H1 (cell line): ENCODE measurements at regions not wholly inside any gene's neighbourhood (a gene's known extent, or its start where the extent isn't known, plus 50 kb on each side); places are given as distances from the start of the nearest gene placed in this dataset.

Experiments used
- CTCF ChIA-PET: fragments of 300-600 bp; sonication (Branson Sonifier 250); formaldehyde crosslinking; loops from one replicate; lab custom pipeline; 2021; ENCODE audit not compliant: partially characterized antibody; lab: Charles Lee
- POLR2A ChIA-PET: fragments of 300-600 bp; sonication (Branson Sonifier 250); formaldehyde crosslinking; loops from one replicate; lab custom pipeline; 2021; ENCODE audit warnings: inconsistent platforms; ENCODE audit not compliant: partially characterized antibody; lab: Charles Lee
- DNase-seq, 2 experiments: peaks; one replicate each; pipeline versions ENCODE4 v3.0.0 to v3.0.0-alpha.2; 2010 to 2022; ENCODE audit warnings: low spot score in 2 of 2, low read depth in 1 of 2, mixed read lengths in 1 of 2
- FAIRE-seq: peaks from 2 replicates; lab custom pipeline; 2011; peaks lifted over from hg19 to GRCh38; lab: Jason Lieb, UNC
- H2AFZ ChIP-seq: 2 replicates; pipeline ENCODE4 v1.8.1; 2012; ENCODE audit warnings: low read length, inconsistent platforms
- H2AK5ac ChIP-seq: 2 replicates; pipeline ENCODE4 v1.6.1; 2013; ENCODE audit warnings: low read depth, low read length
- H2BK120ac ChIP-seq: replicated peaks from 2 replicates; pipeline ENCODE3; 2013; ENCODE audit warnings: low read depth, low read length, inconsistent platforms
- H2BK12ac ChIP-seq: 2 replicates; pipeline ENCODE4 v1.6.1; 2013; ENCODE audit warnings: low read depth, low read length
- H2BK15ac ChIP-seq: 2 replicates; pipeline ENCODE4 v1.6.1; 2013; ENCODE audit warnings: low read length
- H2BK20ac ChIP-seq: 2 replicates; pipeline ENCODE4 v1.6.1; 2013; ENCODE audit warnings: low read length
- H2BK5ac ChIP-seq: 2 replicates; pipeline ENCODE4 v1.6.1; 2013; ENCODE audit warnings: low read depth, low read length
- H3K14ac ChIP-seq: 2 replicates; pipeline ENCODE4 v1.6.1; 2013; ENCODE audit warnings: inconsistent platforms; ENCODE audit not compliant: insufficient read length
- H3K18ac ChIP-seq: 2 replicates; pipeline ENCODE4 v1.6.1; 2013; ENCODE audit warnings: low read length; ENCODE audit errors: extremely low read depth
- H3K23ac ChIP-seq: 2 replicates; pipeline ENCODE4 v1.6.1; 2013; ENCODE audit warnings: inconsistent platforms; ENCODE audit not compliant: insufficient read length
- H3K23me2 ChIP-seq: 2 replicates; pipeline ENCODE4 v1.6.1; 2013; ENCODE audit warnings: low read depth, low read length
- H3K27ac ChIP-seq: 2 replicates; pipeline ENCODE4 v1.6.1; 2011; ENCODE audit warnings: low read depth, low read length, inconsistent platforms
- H3K27me3 ChIP-seq, 4 experiments: replicated peaks in 1 of 4; 1 replicate in 1 of 4; 2 replicates in 3 of 4; pipeline versions ENCODE4 v1.6.1 to v1.8.1; 2011 to 2013; ENCODE audit warnings: low read length in 3 of 4, mild to moderate bottlenecking in 3 of 4, inconsistent platforms in 2 of 4, mixed read lengths in 2 of 4, moderate library complexity in 1 of 4; ENCODE audit not compliant: control insufficient read depth in 3 of 4, insufficient read depth in 3 of 4; ENCODE audit errors: extremely low read depth in 1 of 4
- H3K36me3 ChIP-seq, 4 experiments: 2 replicates each; pipeline versions ENCODE4 v1.6.1 to v1.8.1; 2011 to 2013; ENCODE audit warnings: mild to moderate bottlenecking in 4 of 4, low read length in 3 of 4, moderate library complexity in 2 of 4, control low read depth in 1 of 4, inconsistent platforms in 1 of 4; ENCODE audit not compliant: insufficient read depth in 4 of 4, control insufficient read depth in 2 of 4
- H3K4ac ChIP-seq: replicated peaks from 2 replicates; pipeline ENCODE3; 2013; ENCODE audit warnings: low read length, low read depth, mixed read lengths, inconsistent platforms; ENCODE audit not compliant: insufficient read length
- H3K4me1 ChIP-seq, 4 experiments: replicated peaks in 1 of 4; 1 replicate in 1 of 4; 2 replicates in 3 of 4; pipeline versions ENCODE4 v1.6.1 to v1.8.1; 2011 to 2013; ENCODE audit warnings: low read length in 3 of 4, inconsistent platforms in 2 of 4, mixed read lengths in 1 of 4; ENCODE audit not compliant: insufficient read depth in 4 of 4, control insufficient read depth in 3 of 4
- H3K4me2 ChIP-seq, 2 experiments: 2 replicates each; pipeline versions ENCODE4 v1.6.1 to v1.8.1; 2011 to 2013; ENCODE audit warnings: low read depth in 2 of 2, low read length in 2 of 2, control low read depth in 1 of 2, inconsistent platforms in 1 of 2, mild to moderate bottlenecking in 1 of 2; ENCODE audit not compliant: insufficient read depth in 1 of 2
- H3K4me3 ChIP-seq, 4 experiments: fragments of 200-600, 300-600 bp in 1 of 4; sonication (generic), shearing (Covaris generic), sonication (Bioruptor Twin) in 1 of 4; 2 replicates each; pipeline versions ENCODE4 v1.5.1 to v1.8.1; 2011 to 2016; ENCODE audit warnings: low read length in 4 of 4, low read depth in 3 of 4, control low read depth in 2 of 4, inconsistent platforms in 2 of 4, mild to moderate bottlenecking in 2 of 4, mixed read lengths in 1 of 4, moderate library complexity in 1 of 4; ENCODE audit not compliant: insufficient read depth in 2 of 4; ENCODE audit errors: extremely low read depth in 1 of 4
- H3K56ac ChIP-seq: replicated peaks from 2 replicates; pipeline ENCODE3; 2013; ENCODE audit warnings: low read depth, mild to moderate bottlenecking, mixed read lengths, low read length, inconsistent platforms; ENCODE audit not compliant: insufficient read length
- H3K79me1 ChIP-seq: 2 replicates; pipeline ENCODE4 v1.6.1; 2013; ENCODE audit warnings: low read depth, low read length, control low read depth
- H3K79me2 ChIP-seq, 2 experiments: 2 replicates each; pipeline versions ENCODE4 v1.6.1 to v1.8.1; 2012 to 2013; ENCODE audit warnings: low read length in 2 of 2, mild to moderate bottlenecking in 2 of 2, inconsistent platforms in 1 of 2; ENCODE audit not compliant: insufficient read depth in 2 of 2, control insufficient read depth in 1 of 2
- H3K9ac ChIP-seq, 4 experiments: replicated peaks in 1 of 4; 1 replicate in 1 of 4; 2 replicates in 3 of 4; pipeline versions ENCODE4 v1.6.1 to v1.8.1; 2011 to 2013; ENCODE audit warnings: low read depth in 3 of 4, low read length in 3 of 4, control low read depth in 2 of 4, mild to moderate bottlenecking in 2 of 4, moderate library complexity in 2 of 4, inconsistent platforms in 1 of 4; ENCODE audit errors: extremely low read depth in 1 of 4
- H3K9me3 ChIP-seq, 2 experiments: 2 replicates each; pipeline versions ENCODE4 v1.6.1 to v1.8.1; 2012 to 2013; ENCODE audit warnings: mild to moderate bottlenecking in 2 of 2, moderate library complexity in 2 of 2, control low read depth in 1 of 2, inconsistent platforms in 1 of 2, low read depth in 1 of 2, low read length in 1 of 2, mixed read lengths in 1 of 2; ENCODE audit not compliant: insufficient read depth in 2 of 2
- H4K20me1 ChIP-seq, 2 experiments: replicated peaks in 1 of 2; 2 replicates each; pipeline versions ENCODE3 to v1.8.1; 2011 to 2013; ENCODE audit warnings: inconsistent platforms in 2 of 2, low read length in 2 of 2, mild to moderate bottlenecking in 1 of 2; ENCODE audit not compliant: insufficient read depth in 2 of 2, control insufficient read depth in 1 of 2
- H4K5ac ChIP-seq: 2 replicates; pipeline ENCODE4 v1.6.1; 2013; ENCODE audit warnings: low read length, low read depth, mixed read lengths, inconsistent platforms; ENCODE audit not compliant: insufficient read length
- H4K8ac ChIP-seq: 2 replicates; pipeline ENCODE4 v1.8.0; 2013; ENCODE audit warnings: mild to moderate bottlenecking, moderate library complexity, low read length, inconsistent platforms; ENCODE audit not compliant: insufficient read depth; ENCODE audit errors: extremely low read depth
- H4K91ac ChIP-seq: replicated peaks from 2 replicates; pipeline ENCODE3; 2013; ENCODE audit warnings: low read length, mixed read lengths, inconsistent platforms; ENCODE audit not compliant: insufficient read length
- ATF3 ChIP-seq: IDR thresholded peaks from 2 replicates; pipeline ENCODE4 v1.6.1; 2011; ENCODE audit warnings: low read depth, mild to moderate bottlenecking, low read length; ENCODE audit not compliant: insufficient read depth
- CTBP2 ChIP-seq: IDR thresholded peaks from 2 replicates; pipeline ENCODE4 v1.7.0; 2011; ENCODE audit warnings: borderline replicate concordance, mild to moderate bottlenecking, moderate library complexity, mixed read lengths, low read length; ENCODE audit not compliant: insufficient read depth, insufficient read length
- KDM5A ChIP-seq: fragments of 200-600 bp; IDR thresholded peaks from 2 replicates; pipeline ENCODE4 v1.7.1; 2012; ENCODE audit warnings: mild to moderate bottlenecking, low read length, inconsistent platforms, mixed read lengths
- PHF8 ChIP-seq: fragments of 200-600 bp; sonication (generic); conservative IDR thresholded peaks from 2 replicates; pipeline ENCODE4 v1.7.1; 2012; ENCODE audit warnings: low read depth, mild to moderate bottlenecking, inconsistent platforms, low read length, moderate library complexity
- SP1 ChIP-seq: IDR thresholded peaks from 2 replicates; pipeline ENCODE4 v1.6.1; 2011; ENCODE audit warnings: low read depth, low read length
- SP2 ChIP-seq: IDR thresholded peaks from 2 replicates; pipeline ENCODE4 v1.6.1; 2012; ENCODE audit warnings: mild to moderate bottlenecking, low read length, inconsistent platforms
- SP4 ChIP-seq: IDR thresholded peaks from 2 replicates; pipeline ENCODE4 v1.6.1; 2012; ENCODE audit warnings: low read length, inconsistent platforms
- SRF ChIP-seq: IDR thresholded peaks from 2 replicates; pipeline ENCODE4 v1.6.1; 2011; ENCODE audit warnings: mild to moderate bottlenecking, low read depth, low read length, moderate library complexity
- TAF1 ChIP-seq: IDR thresholded peaks from 2 replicates; pipeline ENCODE4 v1.6.1; 2011; ENCODE audit warnings: mild to moderate bottlenecking, low read depth, low read length
- TCF12 ChIP-seq: IDR thresholded peaks from 2 replicates; pipeline ENCODE4 v1.6.1; 2011; ENCODE audit warnings: low read depth, mild to moderate bottlenecking, low read length
- WGBS, 2 experiments: shearing (Covaris generic) in 1 of 2; methylation state at CpG; one replicate each; pipeline versions ENCODE4 v1.1.6 to v1.1.7; 2013 to 2015; ENCODE audit warnings: low lambda C conversion rate in 2 of 2, mixed read lengths in 2 of 2, inconsistent platforms in 1 of 2, low coverage in 1 of 2, missing lambda C conversion rate in 1 of 2; ENCODE audit not compliant: insufficient replicate concordance in 2 of 2, insufficient coverage in 1 of 2, insufficient read length in 1 of 2; ENCODE audit errors: extremely low coverage in 1 of 2, missing lambda C conversion rate in 1 of 2; 5-methylcytosine and 5-hydroxymethylcytosine counted together
- TF ChIP-seq, protein P1 (sequence below): IDR thresholded peaks from 2 replicates; pipeline ENCODE4 v1.6.1; 2012; ENCODE audit warnings: inconsistent platforms

DNA sequence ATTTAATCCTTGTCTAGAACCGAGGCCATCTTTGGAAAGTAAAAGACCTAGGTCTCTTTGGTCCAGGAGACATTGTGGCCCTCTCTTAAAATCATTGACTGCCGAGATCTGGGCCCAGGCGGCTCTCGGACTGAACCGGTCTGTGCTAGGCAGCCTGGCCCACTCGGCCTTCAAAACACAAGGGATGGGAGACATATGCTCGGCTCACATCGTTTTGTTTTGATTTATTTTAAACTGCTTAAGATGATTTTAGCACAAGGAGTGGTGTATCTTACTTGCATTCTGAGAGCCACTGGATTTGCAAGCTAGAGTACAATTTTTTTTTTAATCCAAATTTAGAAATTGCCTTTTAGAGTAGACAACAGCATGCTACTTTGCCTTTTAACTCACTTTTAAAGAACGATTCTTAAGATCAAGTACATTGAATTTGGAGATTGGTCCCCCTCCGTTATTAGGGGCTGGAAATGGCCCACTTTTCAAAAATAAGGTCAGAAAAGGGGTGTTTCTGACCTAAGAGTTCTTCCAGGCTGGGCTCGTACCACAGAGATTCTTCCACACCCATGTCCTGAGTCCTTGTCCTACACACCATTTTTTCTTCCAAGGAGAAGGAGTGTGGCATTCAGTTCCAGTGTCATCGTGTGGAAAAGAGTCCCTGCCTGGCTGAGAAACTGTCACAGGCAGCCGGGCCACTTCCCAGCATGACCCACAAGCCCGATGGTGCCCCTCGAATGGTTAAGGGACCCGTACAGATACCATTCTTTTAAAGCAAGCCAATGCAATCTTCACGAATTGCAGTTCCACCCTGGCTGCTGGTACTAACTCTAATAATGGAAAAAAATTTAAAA, 80.5 kb upstream of the WNT7B start:
- FAIRE-seq (no peak), DNase-seq (no peak)
- Histone ChIP-seq H2BK5ac (no peak overlapping the region), H3K4me1 (peaks cover 0 to 10% (median 6%) of the 10 kb centered on the region in 4 experiments), H3K27me3 (peaks cover 3 to 38% (median 22%) of the 10 kb centered on the region in 4 experiments), H3K79me1 (no peaks in the 10 kb centered on the region), H2BK12ac (no peak overlapping the region), H3K79me2 (no peaks in the 10 kb centered on the region), H3K9me3 (no peaks in the 10 kb centered on the region), H4K20me1 (no peaks in the 10 kb centered on the region), H3K9ac (no peak overlapping the region), H3K23ac (no peak overlapping the region), H3K23me2 (no peaks in the 10 kb centered on the region; the same call in 1 of the 2 replicates), H3K14ac (no peak overlapping the region), H4K5ac (no peak overlapping the region), H3K27ac (no peak overlapping the region), H3K36me3 (no peaks in the 10 kb centered on the region), H2AK5ac (no peak overlapping the region), H3K4me2 (no peak overlapping the region), H4K91ac (no peak overlapping the region), H3K18ac (no peak overlapping the region), H2BK20ac (no peak overlapping the region), H4K8ac (no peak overlapping the region), H3K56ac (no peak overlapping the region), H3K4me3 (no peak overlapping the region), H3K4ac (no peak overlapping the region), H2BK120ac (no peak overlapping the region), H2AFZ (no peak overlapping the region), H2BK15ac (no peak overlapping the region)
- POLR2A ChIA-PET, result interaction anchor here (2.1 kb wide), 1 partner anchor 13 kb away, joined by 7 read pairs; no protein-coding TSS in a partner anchor
- CTCF ChIA-PET, result interaction anchor here (0.7 to 1.1 kb wide), 2 partner anchors 51 to 1266 kb away, joined by 4 to 5 read pairs; no protein-coding TSS in a partner anchor
- WGBS, 2 experiments, result 91% methylated on average over 17 of the region's 17 CpGs; no CpG with 5 or more reads in 1 of the 2 experiments
- no peak for TF ChIP-seq SP2
- TF ChIP-seq CTBP2, result no peak
- TF ChIP-seq TCF12, result no peak
- TF ChIP-seq SP4, result no peak
- no peak for TF ChIP-seq TAF1
- no peak for TF ChIP-seq KDM5A
- TF ChIP-seq, protein P1, sequence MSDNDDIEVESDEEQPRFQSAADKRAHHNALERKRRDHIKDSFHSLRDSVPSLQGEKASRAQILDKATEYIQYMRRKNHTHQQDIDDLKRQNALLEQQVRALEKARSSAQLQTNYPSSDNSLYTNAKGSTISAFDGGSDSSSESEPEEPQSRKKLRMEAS, result no peak
- TF ChIP-seq ATF3, result no peak
- no peak for TF ChIP-seq SP1
- TF ChIP-seq SRF, result no peak
- no peak for TF ChIP-seq PHF8
